HG02571 (cell line): ENCODE measurements at regions not wholly inside any gene's neighbourhood (a gene's known extent, or its start where the extent isn't known, plus 50 kb on each side); places are given as distances from the start of the nearest gene placed in this dataset.
"Not testable (repeated sequence)": the region's sequence is repeated elsewhere in the genome, so short reads cannot be mapped to it uniquely, and the experiment has no call there.

Source experiments
- ATAC-seq: cut with Tn5 transposase; IDR thresholded peaks from one replicate; pipeline ENCODE4 v1.9.1; 2021; ENCODE audit warnings: mild to moderate bottlenecking, moderate library complexity; ENCODE audit not compliant: unreplicated experiment

GRCh38 chr4:103887191-103887590 lies 167.4 kb upstream of the TACR3 start:
- no peak for ATAC-seq

GRCh38 chr4:103885152-103885551 lies 165.4 kb upstream of the TACR3 start:
- ATAC-seq, result no peak

GRCh38 chr4:103867311-103867710 lies 147.5 kb upstream of the TACR3 start:
- ATAC-seq, result no peak

GRCh38 chr4:103853627-103854026 lies 133.8 kb upstream of the TACR3 start:
- ATAC-seq, result no peak

DNA sequence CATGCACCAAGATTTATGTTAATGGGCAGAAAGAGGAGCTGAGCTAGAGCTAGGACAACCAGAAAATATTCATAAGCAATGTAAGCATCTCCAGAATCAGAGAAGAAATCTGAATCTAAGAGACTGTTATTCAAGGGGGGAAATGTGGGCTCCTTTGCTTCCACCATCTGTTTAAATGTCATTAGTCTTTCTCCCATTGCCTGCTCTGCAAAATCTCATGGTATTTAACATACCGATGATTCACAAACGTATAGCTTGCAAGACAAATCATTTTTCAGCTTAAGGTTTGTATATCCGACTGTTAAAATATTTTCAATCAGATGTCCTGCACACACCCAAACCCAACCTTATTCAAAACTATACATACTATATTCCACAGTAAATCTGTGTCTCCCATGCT lies 133.4 kb upstream of the TACR3 start:
- no peak for ATAC-seq

DNA sequence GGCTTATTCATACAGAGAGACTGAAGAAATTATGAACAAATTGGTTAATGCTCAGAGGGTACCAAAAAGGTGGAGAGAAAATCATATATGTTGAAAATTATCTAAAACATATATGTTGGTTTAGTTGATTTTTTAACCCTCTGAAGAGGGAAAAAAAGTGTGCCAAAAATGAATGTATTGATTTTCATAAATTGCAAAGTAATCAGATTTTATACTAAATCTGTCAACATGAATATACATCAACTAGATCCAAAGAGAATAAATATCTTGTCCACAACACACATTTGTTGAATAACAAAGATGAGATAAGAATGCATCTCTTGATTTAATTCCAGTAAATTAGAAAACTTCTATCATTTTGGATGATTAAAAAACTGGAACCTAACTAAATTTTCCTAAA lies 125.3 kb upstream of the TACR3 start:
- ATAC-seq, result no peak

- no peak for ATAC-seq
These were observed 123.0 kb upstream of the TACR3 start for GRCh38 chr4:103842637-103843239.

GRCh38 chr4:103842076-103842475 lies 122.3 kb upstream of the TACR3 start:
- ATAC-seq, result no peak

GRCh38 chr4:103810308-103810707 lies 90.5 kb upstream of the TACR3 start:
- not testable (repeated sequence) for ATAC-seq

DNA sequence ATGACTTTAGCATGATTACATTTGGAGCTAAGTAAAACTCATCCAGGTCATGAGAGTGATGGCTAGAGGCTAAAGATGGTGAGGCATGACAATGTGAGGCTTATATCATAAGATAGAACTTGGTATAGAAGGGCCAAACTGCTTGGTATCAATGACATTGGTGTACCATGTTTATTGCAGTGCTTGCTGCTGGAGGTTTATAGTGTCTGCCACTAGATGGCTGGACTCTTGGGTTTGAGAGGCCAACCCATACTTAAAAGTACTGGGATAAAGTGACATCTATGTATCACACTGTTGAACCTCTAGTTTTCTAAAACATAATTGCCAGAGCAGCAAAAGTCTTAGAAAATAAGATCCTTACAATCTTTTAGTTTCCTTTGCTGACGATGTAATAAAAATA lies 83.0 kb upstream of the TACR3 start:
- ATAC-seq, result no peak

DNA sequence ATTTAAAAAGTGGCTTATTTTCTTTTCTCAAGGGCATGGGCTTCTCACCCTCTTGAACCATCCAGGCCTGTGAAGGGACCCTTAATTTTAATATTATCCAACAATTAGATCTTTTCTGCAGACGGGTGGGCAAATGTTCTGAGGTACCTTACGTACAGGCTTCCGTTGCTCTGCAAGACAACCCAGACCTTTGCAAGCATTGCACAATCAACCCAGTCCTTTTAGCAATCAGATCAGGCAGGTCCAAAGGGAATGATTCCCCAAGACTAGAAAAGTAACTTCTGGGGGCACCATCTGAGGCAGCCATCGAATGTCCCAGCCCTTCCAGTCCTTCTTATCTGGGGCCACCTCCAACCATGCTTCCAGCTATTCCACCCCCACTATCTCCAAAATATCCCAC lies 67.3 kb upstream of the TACR3 start:
- ATAC-seq, result no peak

- no peak for ATAC-seq
These were observed 66.8 kb upstream of the TACR3 start for GRCh38 chr4:103786593-103786992.

GRCh38 chr4:103786014-103786413 lies 66.2 kb upstream of the TACR3 start:
- ATAC-seq, result peak; percentile 71

GRCh38 chr4:103778221-103778620 lies 58.4 kb upstream of the TACR3 start:
- no peak for ATAC-seq

GRCh38 chr4:103774326-103774825 lies 54.6 kb upstream of the TACR3 start:
- ATAC-seq, result no peak

GRCh38 chr4:103773691-103774231 lies 54.0 kb upstream of the TACR3 start:
- no peak for ATAC-seq
